ENCODE measurements at regions not wholly inside any gene's neighbourhood (a gene's known extent, or its start where the extent isn't known, plus 50 kb on each side); places are given as distances from the start of the nearest gene placed in this dataset.

DNA sequence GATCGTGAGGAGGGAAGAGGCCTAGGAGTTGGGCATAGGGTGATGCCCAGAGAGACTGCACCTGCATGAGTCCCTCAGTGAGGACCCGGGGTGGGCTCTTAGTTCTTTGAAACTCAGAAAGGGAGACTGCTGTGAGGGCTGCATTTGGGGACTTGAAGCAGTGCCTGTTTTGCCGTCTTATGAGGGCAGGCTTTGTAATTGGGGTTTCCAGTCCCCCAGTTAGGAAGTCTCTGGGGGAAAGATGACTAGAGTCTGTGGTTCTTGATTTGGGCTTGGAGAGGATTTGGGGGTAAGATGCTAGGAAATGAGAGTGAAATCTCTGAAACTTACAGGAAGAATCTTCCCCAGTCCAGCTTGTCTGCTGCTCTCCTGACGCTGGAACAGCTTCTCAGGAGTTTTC is 99.6 kb downstream of the ARF6 start:
- no peaks in the 10 kb centered on the region for H3K36me3 ChIP-seq (ENCODE audit: control insufficient read depth in 2 of 3, insufficient read depth in 3 of 3, low read length in 3 of 3)
- DNase-seq (no peak), ATAC-seq (no peak)
- no peak overlapping the region for H3K4me3 ChIP-seq (ENCODE audit: low read length)
- H3K9me3 ChIP-seq (ENCODE audit: control insufficient read depth in 2 of 3, low read length in 3 of 3), result no peaks in the 10 kb centered on the region
- no peaks in the 10 kb centered on the region for H3K4me1 ChIP-seq (ENCODE audit: control insufficient read depth in 2 of 2, insufficient read depth in 2 of 2, low read length in 2 of 2)
- Mint-ChIP-seq H3K9me3 (peaks cover 0 to 3% (median 0%) of the 10 kb centered on the region in 11 donors), H3K27ac (peak overlapping the region in 2 of 9 donors; percentile 21 to 78), H3K4me1 (peaks cover 6 to 51% (median 19%) of the 10 kb centered on the region in 7 donors), H3K36me3 (peaks cover 0 to 11% (median 5%) of the 10 kb centered on the region in 5 donors), H3K4me3 (peak overlapping the region in 1 of 10 donors; percentile 15), H3K27me3 (no peaks in the 10 kb centered on the region)
- ChIA-PET CTCF (no interaction called here), POLR2A (interaction anchor here (3.6 to 4.4 kb wide), 2 partner anchors 9 to 21 kb away, joined by 17 to 36 read pairs; no protein-coding TSS in a partner anchor)
- intact Hi-C loops (cut with micrococcal nuclease), result no loop called here
- no peak overlapping the region for H3K27ac ChIP-seq (ENCODE audit: low read depth, low read length)
- no peaks in the 10 kb centered on the region for H3K27me3 ChIP-seq (ENCODE audit: control insufficient read depth in 2 of 2, insufficient read depth in 2 of 2, low read length in 2 of 2)

- no peak overlapping the region for H3K4me3 ChIP-seq (ENCODE audit: low read length)
- peaks cover 1 to 4% of the 10 kb centered on the region in 2 donors for H3K4me1 ChIP-seq (ENCODE audit: control insufficient read depth in 2 of 2, insufficient read depth in 2 of 2, low read length in 2 of 2)
- H3K27me3 ChIP-seq (ENCODE audit: control insufficient read depth in 2 of 2, insufficient read depth in 2 of 2, low read length in 2 of 2), result no peaks in the 10 kb centered on the region
- CTCF ChIA-PET, result no interaction called here
- ATAC-seq (peak; percentile 18), DNase-seq (peak in 1 of 9 donors; percentile 41)
- no peak overlapping the region for H3K4me3 Mint-ChIP-seq
- H3K27ac Mint-ChIP-seq, result peak overlapping the region in 2 of 9 donors; percentile 21 to 78
- peaks cover 10 to 56% (median 17%) of the 10 kb centered on the region in 7 donors for H3K4me1 Mint-ChIP-seq
- intact Hi-C loops (cut with micrococcal nuclease), result no loop called here
- H3K27me3 Mint-ChIP-seq, result no peaks in the 10 kb centered on the region
- H3K9me3 Mint-ChIP-seq, result peaks cover 0 to 3% (median 0%) of the 10 kb centered on the region in 11 donors
- H3K36me3 Mint-ChIP-seq, result peaks cover 0 to 14% (median 5%) of the 10 kb centered on the region in 5 donors
- no peak overlapping the region for H3K27ac ChIP-seq (ENCODE audit: low read depth, low read length)
- H3K9me3 ChIP-seq (ENCODE audit: control insufficient read depth in 2 of 3, low read length in 3 of 3), result no peaks in the 10 kb centered on the region
- H3K36me3 ChIP-seq (ENCODE audit: control insufficient read depth in 2 of 3, insufficient read depth in 3 of 3, low read length in 3 of 3), result no peaks in the 10 kb centered on the region
- POLR2A ChIA-PET, result interaction anchor here (0.6 to 4.4 kb wide), 3 partner anchors 8 to 22 kb away, joined by 4 to 36 read pairs (median 17); no protein-coding TSS in a partner anchor
These were observed 100.0 kb downstream of the ARF6 start for GRCh38 chr14:49992901-49993339.

DNA sequence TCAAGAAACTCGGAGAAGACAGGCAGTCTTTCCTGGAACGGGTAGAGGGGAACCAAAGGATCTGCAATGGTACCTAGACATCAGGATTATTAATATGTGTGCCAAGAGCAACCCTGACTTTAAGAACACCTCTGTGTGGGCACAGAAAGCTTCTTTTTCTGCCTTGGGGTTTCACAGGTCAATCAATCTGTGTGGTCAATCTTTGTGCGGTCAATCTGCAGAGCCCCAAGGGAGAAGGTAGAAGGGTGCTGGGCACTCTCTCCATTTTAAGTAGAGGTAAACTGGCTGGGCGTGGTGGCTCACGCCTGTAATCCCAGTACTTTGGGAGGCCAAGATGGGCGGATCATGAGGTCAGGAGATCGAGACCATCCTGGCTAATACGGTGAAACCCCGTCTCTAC is 100.7 kb downstream of the ARF6 start:
- no peak for DNase-seq
- ATAC-seq, result no peak
- H3K9me3 ChIP-seq (ENCODE audit: control insufficient read depth in 2 of 3, low read length in 3 of 3), result no peaks in the 10 kb centered on the region
- ChIA-PET CTCF (interaction anchor here (1.2 kb wide), 1 partner anchor 20 kb away, joined by 3 read pairs; no protein-coding TSS in a partner anchor), POLR2A (interaction anchor here (0.6 to 3.6 kb wide), 3 partner anchors 18 to 125 kb away, joined by 3 to 17 read pairs (median 4); no protein-coding TSS in a partner anchor)
- H3K36me3 ChIP-seq (ENCODE audit: control insufficient read depth in 2 of 3, insufficient read depth in 3 of 3, low read length in 3 of 3), result no peaks in the 10 kb centered on the region
- Mint-ChIP-seq H3K4me3 (no peak overlapping the region), H3K36me3 (peaks cover 0 to 14% (median 5%) of the 10 kb centered on the region in 5 donors), H3K27me3 (no peaks in the 10 kb centered on the region), H3K9me3 (peaks cover 0 to 3% (median 0%) of the 10 kb centered on the region in 11 donors), H3K4me1 (peaks cover 10 to 57% (median 15%) of the 10 kb centered on the region in 7 donors), H3K27ac (peak overlapping the region in 1 of 9 donors; percentile 42)
- H3K27me3 ChIP-seq (ENCODE audit: control insufficient read depth in 2 of 2, insufficient read depth in 2 of 2, low read length in 2 of 2), result no peaks in the 10 kb centered on the region
- intact Hi-C loops (cut with micrococcal nuclease), result no loop called here
- peaks cover 5 to 10% of the 10 kb centered on the region in 2 donors for H3K4me1 ChIP-seq (ENCODE audit: control insufficient read depth in 2 of 2, insufficient read depth in 2 of 2, low read length in 2 of 2)
- no peak overlapping the region for H3K27ac ChIP-seq (ENCODE audit: low read depth, low read length)
- H3K4me3 ChIP-seq (ENCODE audit: low read length), result no peak overlapping the region

GRCh38 chr14:49994951-49995561 is 102.2 kb downstream of the ARF6 start:
- CTCF ChIA-PET, result interaction anchor here (1.2 kb wide), 1 partner anchor 22 kb away, joined by 3 read pairs; no protein-coding TSS in a partner anchor
- Histone ChIP-seq H3K36me3 (ENCODE audit: control insufficient read depth in 2 of 3, insufficient read depth in 3 of 3, low read length in 3 of 3) (no peaks in the 10 kb centered on the region), H3K4me1 (ENCODE audit: control insufficient read depth in 2 of 2, insufficient read depth in 2 of 2, low read length in 2 of 2) (peaks cover 18 to 24% of the 10 kb centered on the region in 2 donors), H3K4me3 (ENCODE audit: low read length) (no peak overlapping the region), H3K9me3 (ENCODE audit: control insufficient read depth in 2 of 3, low read length in 3 of 3) (no peaks in the 10 kb centered on the region), H3K27me3 (ENCODE audit: control insufficient read depth in 2 of 2, insufficient read depth in 2 of 2, low read length in 2 of 2) (no peaks in the 10 kb centered on the region), H3K27ac (ENCODE audit: low read depth, low read length) (no peak overlapping the region)
- no peak for ATAC-seq
- no peak for DNase-seq
- Mint-ChIP-seq H3K9me3 (peaks cover 0 to 2% (median 0%) of the 10 kb centered on the region in 11 donors), H3K4me3 (no peak overlapping the region), H3K27ac (peak overlapping the region in 1 of 9 donors; percentile 64), H3K27me3 (no peaks in the 10 kb centered on the region), H3K4me1 (peaks cover 22 to 65% (median 27%) of the 10 kb centered on the region in 7 donors), H3K36me3 (peaks cover 0 to 10% (median 3%) of the 10 kb centered on the region in 5 donors)
- intact Hi-C loops (cut with micrococcal nuclease), result no loop called here
- POLR2A ChIA-PET, result interaction anchor here (0.5 to 3.6 kb wide), 2 partner anchors 15 to 24 kb away, joined by 3 to 17 read pairs; no protein-coding TSS in a partner anchor

GRCh38 chr14:49997991-49998390 is 105.1 kb downstream of the ARF6 start:
- Histone ChIP-seq H3K9me3 (ENCODE audit: control insufficient read depth in 2 of 3, low read length in 3 of 3) (no peaks in the 10 kb centered on the region), H3K27me3 (ENCODE audit: control insufficient read depth in 2 of 2, insufficient read depth in 2 of 2, low read length in 2 of 2) (no peaks in the 10 kb centered on the region), H3K36me3 (ENCODE audit: control insufficient read depth in 2 of 3, insufficient read depth in 3 of 3, low read length in 3 of 3) (no peaks in the 10 kb centered on the region), H3K4me3 (ENCODE audit: low read length) (no peak overlapping the region), H3K27ac (ENCODE audit: low read depth, low read length) (no peak overlapping the region), H3K4me1 (ENCODE audit: control insufficient read depth in 2 of 2, insufficient read depth in 2 of 2, low read length in 2 of 2) (peaks cover 44 to 48% of the 10 kb centered on the region in 2 donors)
- ATAC-seq (no peak), DNase-seq (no peak)
- Mint-ChIP-seq H3K27ac (peak overlapping the region in 4 of 9 donors; percentile 6 to 56 (median 36)), H3K9me3 (no peaks in the 10 kb centered on the region), H3K36me3 (peaks cover 0 to 4% (median 0%) of the 10 kb centered on the region in 5 donors), H3K4me1 (peaks cover 40 to 69% (median 48%) of the 10 kb centered on the region in 7 donors), H3K4me3 (no peak overlapping the region), H3K27me3 (no peaks in the 10 kb centered on the region)
- POLR2A ChIA-PET, result interaction anchor here (1.9 to 6.8 kb wide), 2 partner anchors 22 to 25 kb away, joined by 6 to 188 read pairs; no protein-coding TSS in a partner anchor
- intact Hi-C loops (cut with micrococcal nuclease), result no loop called here
- CTCF ChIA-PET, result interaction anchor here (4.7 kb wide), 1 partner anchor 135 kb away, joined by 40 read pairs; no protein-coding TSS in a partner anchor

- H3K36me3 Mint-ChIP-seq, result peaks cover 0 to 4% (median 0%) of the 10 kb centered on the region in 5 donors
These were observed 106.4 kb downstream of the ARF6 start for GRCh38 chr14:49999146-49999761.

More at GRCh38 chr14:49999146-49999761, 106.4 kb downstream of the ARF6 start:
- no peaks in the 10 kb centered on the region for H3K36me3 ChIP-seq (ENCODE audit: control insufficient read depth in 2 of 3, insufficient read depth in 3 of 3, low read length in 3 of 3)
- Mint-ChIP-seq H3K27ac (peak overlapping the region; percentile 90 to 99 (median 98)), H3K27me3 (no peaks in the 10 kb centered on the region), H3K4me3 (peak overlapping the region; percentile 74 to 95 (median 84)), H3K9me3 (no peaks in the 10 kb centered on the region), H3K4me1 (peaks cover 40 to 70% (median 59%) of the 10 kb centered on the region in 7 donors)
- peak; percentile 64 for ATAC-seq
- H3K9me3 ChIP-seq (ENCODE audit: control insufficient read depth in 2 of 3, low read length in 3 of 3), result no peaks in the 10 kb centered on the region
- ChIA-PET POLR2A (interaction anchor here (0.6 to 6.8 kb wide), 17 partner anchors 8 to 135 kb away, joined by 3 to 188 read pairs (median 20); partner anchors contain the start of gene ARF6), CTCF (interaction anchor here (0.9 to 5.8 kb wide), 6 partner anchors 27 to 136 kb away, joined by 3 to 40 read pairs (median 5); no protein-coding TSS in a partner anchor)
- H3K4me1 ChIP-seq (ENCODE audit: control insufficient read depth in 2 of 2, insufficient read depth in 2 of 2, low read length in 2 of 2), result peaks cover 50 to 57% of the 10 kb centered on the region in 2 donors
- intact Hi-C loops (cut with micrococcal nuclease), result no loop called here
- peak; percentile 16 to 77 (median 31) for DNase-seq
- no peaks in the 10 kb centered on the region for H3K27me3 ChIP-seq (ENCODE audit: control insufficient read depth in 2 of 2, insufficient read depth in 2 of 2, low read length in 2 of 2)
- H3K4me3 ChIP-seq (ENCODE audit: low read length), result peak overlapping the region; percentile 49
- H3K27ac ChIP-seq (ENCODE audit: low read depth, low read length), result peak overlapping the region; percentile 90

All from naive thymus-derived CD4-positive, alpha-beta T cell (primary cell).